Osteocyte (in vitro differentiated cells): ENCODE measurements at regions not wholly inside any gene's neighbourhood (a gene's known extent, or its start where the extent isn't known, plus 50 kb on each side); places are given as distances from the start of the nearest gene placed in this dataset.

Experiments
- DNase-seq: peaks from one replicate; pipeline ENCODE4 v3.0.0; 2021; ENCODE audit warnings: mixed read lengths; ENCODE audit not compliant: unreplicated experiment; ENCODE audit errors: extremely low spot score
- H3K27ac Mint-ChIP-seq: one replicate; pipeline ENCODE4 v1.8.0; 2021; ENCODE audit warnings: mild to moderate bottlenecking, mixed read lengths; ENCODE audit not compliant: unreplicated experiment
- H3K27me3 Mint-ChIP-seq: one replicate; pipeline ENCODE4 v1.8.0; 2021; ENCODE audit warnings: mixed read lengths; ENCODE audit not compliant: unreplicated experiment
- H3K36me3 Mint-ChIP-seq: one replicate; pipeline ENCODE4 v1.8.0; 2021; ENCODE audit warnings: mixed read lengths; ENCODE audit not compliant: unreplicated experiment
- H3K4me1 Mint-ChIP-seq: one replicate; pipeline ENCODE4 v1.8.0; 2021; ENCODE audit warnings: mixed read lengths; ENCODE audit not compliant: unreplicated experiment
- H3K4me3 Mint-ChIP-seq: one replicate; pipeline ENCODE4 v1.8.0; 2021; ENCODE audit warnings: mild to moderate bottlenecking, moderate library complexity, mixed read lengths; ENCODE audit not compliant: unreplicated experiment
- H3K9me3 Mint-ChIP-seq: one replicate; pipeline ENCODE4 v1.8.0; 2021; ENCODE audit warnings: mixed read lengths; ENCODE audit not compliant: unreplicated experiment
- TF ChIP-seq, protein P1 (sequence below): fragments of 200-600 bp; sonication (generic); IDR thresholded peaks from 2 replicates; pipeline ENCODE4 v1.5.0; 2021; ENCODE audit warnings: antibody characterized with exemption, mild to moderate bottlenecking, moderate library complexity

GRCh38 chr14:71748196-71748595 lies 184.0 kb upstream of the RGS6 start:
- Mint-ChIP-seq H3K27me3 (peaks cover 3% of the 10 kb centered on the region), H3K4me3 (no peak overlapping the region), H3K9me3 (peaks cover 7% of the 10 kb centered on the region), H3K36me3 (peaks cover 6% of the 10 kb centered on the region), H3K4me1 (peaks cover 6% of the 10 kb centered on the region), H3K27ac (no peak overlapping the region)
- peak; percentile 62 for DNase-seq
- TF ChIP-seq, protein P1, sequence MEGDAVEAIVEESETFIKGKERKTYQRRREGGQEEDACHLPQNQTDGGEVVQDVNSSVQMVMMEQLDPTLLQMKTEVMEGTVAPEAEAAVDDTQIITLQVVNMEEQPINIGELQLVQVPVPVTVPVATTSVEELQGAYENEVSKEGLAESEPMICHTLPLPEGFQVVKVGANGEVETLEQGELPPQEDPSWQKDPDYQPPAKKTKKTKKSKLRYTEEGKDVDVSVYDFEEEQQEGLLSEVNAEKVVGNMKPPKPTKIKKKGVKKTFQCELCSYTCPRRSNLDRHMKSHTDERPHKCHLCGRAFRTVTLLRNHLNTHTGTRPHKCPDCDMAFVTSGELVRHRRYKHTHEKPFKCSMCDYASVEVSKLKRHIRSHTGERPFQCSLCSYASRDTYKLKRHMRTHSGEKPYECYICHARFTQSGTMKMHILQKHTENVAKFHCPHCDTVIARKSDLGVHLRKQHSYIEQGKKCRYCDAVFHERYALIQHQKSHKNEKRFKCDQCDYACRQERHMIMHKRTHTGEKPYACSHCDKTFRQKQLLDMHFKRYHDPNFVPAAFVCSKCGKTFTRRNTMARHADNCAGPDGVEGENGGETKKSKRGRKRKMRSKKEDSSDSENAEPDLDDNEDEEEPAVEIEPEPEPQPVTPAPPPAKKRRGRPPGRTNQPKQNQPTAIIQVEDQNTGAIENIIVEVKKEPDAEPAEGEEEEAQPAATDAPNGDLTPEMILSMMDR = no peak

DNA sequence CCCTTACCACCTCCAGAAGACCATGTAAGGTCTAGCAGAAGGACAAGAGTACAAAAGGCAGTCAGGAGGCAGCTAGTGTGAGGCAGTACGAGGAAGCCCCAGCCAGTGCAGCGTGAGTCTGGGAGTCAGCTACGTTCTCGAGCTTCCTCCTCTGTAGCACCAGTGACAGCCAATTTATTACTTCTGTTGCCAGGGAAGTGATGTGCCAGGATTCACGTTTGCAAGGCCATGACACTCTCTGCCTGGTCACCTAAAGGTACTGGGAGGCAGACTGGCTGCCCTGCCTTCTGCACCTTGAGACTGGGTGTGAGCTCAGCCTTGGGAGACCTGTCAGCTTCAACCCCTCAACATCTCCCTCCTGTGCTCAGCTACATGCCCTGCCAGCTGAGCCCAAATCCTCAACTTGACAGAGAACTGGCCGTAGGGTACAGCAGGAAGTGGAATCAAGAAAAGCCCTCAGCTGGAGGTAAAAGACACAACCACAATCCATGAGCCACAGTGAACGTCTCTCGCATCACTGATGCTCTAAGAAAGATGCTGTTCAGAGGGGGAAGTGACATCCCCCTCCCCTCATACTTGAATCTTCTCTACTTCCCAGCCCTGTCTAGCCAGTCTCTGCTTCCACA lies 182.5 kb upstream of the RGS6 start:
- peak; percentile 48 for DNase-seq
- no peak overlapping the region for H3K4me3 Mint-ChIP-seq
- peaks cover 7% of the 10 kb centered on the region for H3K9me3 Mint-ChIP-seq
- H3K4me1 Mint-ChIP-seq = peaks cover 16% of the 10 kb centered on the region
- TF ChIP-seq, protein P1 = no peak
- no peaks in the 10 kb centered on the region for H3K27me3 Mint-ChIP-seq
- H3K36me3 Mint-ChIP-seq = peaks cover 6% of the 10 kb centered on the region
- H3K27ac Mint-ChIP-seq = no peak overlapping the region

- Mint-ChIP-seq H3K9me3 (peaks cover 7% of the 10 kb centered on the region), H3K27me3 (no peaks in the 10 kb centered on the region)
These were observed 181.0 kb upstream of the RGS6 start for GRCh38 chr14:71751264-71751663.

DNA sequence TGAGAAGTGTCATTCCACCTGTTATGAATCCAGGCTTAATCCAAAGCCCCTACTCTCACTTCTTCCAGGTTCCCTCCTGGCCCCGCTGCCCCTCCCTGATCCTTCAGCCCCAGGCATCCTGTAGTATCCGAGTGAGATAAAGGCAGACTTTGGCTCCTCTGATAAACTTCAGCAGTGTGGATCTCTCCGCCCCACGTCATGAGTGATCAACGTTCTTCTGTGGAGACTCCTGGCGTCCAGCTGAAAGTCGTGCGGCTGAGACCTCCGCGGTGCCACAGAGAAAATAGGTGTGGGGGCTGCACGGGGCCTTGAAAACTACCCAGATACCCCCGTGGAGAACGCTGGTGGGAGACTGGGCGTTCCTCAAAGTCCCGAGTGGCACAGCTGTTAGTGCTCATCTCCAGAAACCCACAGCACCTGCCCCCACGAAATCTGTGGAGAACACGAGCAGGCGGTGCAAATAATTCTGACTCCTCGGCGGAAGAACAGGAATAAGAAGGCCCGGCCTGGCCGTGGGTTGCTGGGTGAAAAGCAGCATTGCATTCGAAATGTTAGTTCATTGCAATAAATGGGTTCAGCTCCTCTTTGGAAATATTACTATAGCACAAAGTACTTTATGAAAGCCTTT lies 180.0 kb upstream of the RGS6 start:
- TF ChIP-seq, protein P1 = no peak
- no peak overlapping the region for H3K4me3 Mint-ChIP-seq
- peaks cover 6% of the 10 kb centered on the region for H3K36me3 Mint-ChIP-seq
- peaks cover 7% of the 10 kb centered on the region for H3K9me3 Mint-ChIP-seq
- H3K4me1 Mint-ChIP-seq = peaks cover 16% of the 10 kb centered on the region
- H3K27me3 Mint-ChIP-seq = no peaks in the 10 kb centered on the region
- DNase-seq = peak; percentile 68
- H3K27ac Mint-ChIP-seq = no peak overlapping the region

More at GRCh38 chr14:71751264-71751663, 181.0 kb upstream of the RGS6 start:
- H3K4me3 Mint-ChIP-seq = no peak overlapping the region
- H3K4me1 Mint-ChIP-seq = peaks cover 16% of the 10 kb centered on the region
- H3K36me3 Mint-ChIP-seq = peaks cover 6% of the 10 kb centered on the region
- TF ChIP-seq, protein P1 = no peak
- no peak overlapping the region for H3K27ac Mint-ChIP-seq
- peak; percentile 48 for DNase-seq

GRCh38 chr14:71753126-71753830 lies 179.0 kb upstream of the RGS6 start:
- TF ChIP-seq, protein P1 = peak; percentile 99
- H3K4me1 Mint-ChIP-seq = peaks cover 16% of the 10 kb centered on the region
- DNase-seq = peak; percentile 94
- no peak overlapping the region for H3K27ac Mint-ChIP-seq
- H3K4me3 Mint-ChIP-seq = peak overlapping the region; percentile 48
- H3K36me3 Mint-ChIP-seq = peaks cover 5% of the 10 kb centered on the region
- no peaks in the 10 kb centered on the region for H3K27me3 Mint-ChIP-seq
- peaks cover 1% of the 10 kb centered on the region for H3K9me3 Mint-ChIP-seq
